ENCODE measurements at regions not wholly inside any gene's neighbourhood (a gene's known extent, or its start where the extent isn't known, plus 50 kb on each side); places are given as distances from the start of the nearest gene placed in this dataset.

GRCh38 chr9:87334366-87334765, 163.3 kb upstream of the DAPK1 start:
- TF ChIP-seq CTCF (IDR thresholded peaks at IDR 0.05) (no peak), POLR2A (IDR thresholded peaks at IDR 0.05) (no peak)

Data from heart left ventricle (tissue), 13 donors.